Erythroblast (primary cell): ENCODE measurements at regions not wholly inside any gene's neighbourhood (a gene's known extent, or its start where the extent isn't known, plus 50 kb on each side); places are given as distances from the start of the nearest gene placed in this dataset.

Source experiments
- GATA1 ChIP-seq: IDR thresholded peaks from 2 replicates; pipeline ENCODE4 v1.6.1; 2011; ENCODE audit warnings: low read depth, mild to moderate bottlenecking, control low read depth, low read length, moderate library complexity
- POLR2A ChIP-seq: IDR thresholded peaks from 2 replicates; pipeline ENCODE4 v1.6.1; 2011; ENCODE audit warnings: mild to moderate bottlenecking, low read length

DNA sequence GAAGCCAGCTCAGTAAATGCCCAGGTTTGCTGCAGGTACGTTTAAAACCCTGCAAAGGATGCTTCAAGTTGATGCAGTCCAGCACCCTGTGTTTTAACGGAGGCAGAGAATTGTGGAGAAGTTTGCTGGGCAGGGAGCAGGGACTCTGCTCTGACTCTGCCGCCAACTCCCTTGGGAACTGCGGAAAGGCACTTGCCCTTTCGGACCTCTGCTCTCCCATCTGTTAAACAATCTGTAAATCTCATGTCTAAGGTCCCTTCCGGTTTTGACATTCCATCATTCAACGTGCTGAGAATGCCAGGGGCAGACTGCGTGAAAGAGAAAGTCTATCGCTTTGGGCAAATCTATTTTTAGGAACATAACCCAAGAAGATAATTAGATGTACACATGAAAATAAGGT, 184.5 kb downstream of the OPA1 start:
- TF ChIP-seq POLR2A = no peak
- TF ChIP-seq GATA1 = no peak
